HG03460 (cell line): ENCODE measurements at regions not wholly inside any gene's neighbourhood (a gene's known extent, or its start where the extent isn't known, plus 50 kb on each side); places are given as distances from the start of the nearest gene placed in this dataset.

Source experiments
- ATAC-seq: cut with Tn5 transposase; IDR thresholded peaks from one replicate; pipeline ENCODE4 v1.9.1; 2021; ENCODE audit not compliant: unreplicated experiment

DNA sequence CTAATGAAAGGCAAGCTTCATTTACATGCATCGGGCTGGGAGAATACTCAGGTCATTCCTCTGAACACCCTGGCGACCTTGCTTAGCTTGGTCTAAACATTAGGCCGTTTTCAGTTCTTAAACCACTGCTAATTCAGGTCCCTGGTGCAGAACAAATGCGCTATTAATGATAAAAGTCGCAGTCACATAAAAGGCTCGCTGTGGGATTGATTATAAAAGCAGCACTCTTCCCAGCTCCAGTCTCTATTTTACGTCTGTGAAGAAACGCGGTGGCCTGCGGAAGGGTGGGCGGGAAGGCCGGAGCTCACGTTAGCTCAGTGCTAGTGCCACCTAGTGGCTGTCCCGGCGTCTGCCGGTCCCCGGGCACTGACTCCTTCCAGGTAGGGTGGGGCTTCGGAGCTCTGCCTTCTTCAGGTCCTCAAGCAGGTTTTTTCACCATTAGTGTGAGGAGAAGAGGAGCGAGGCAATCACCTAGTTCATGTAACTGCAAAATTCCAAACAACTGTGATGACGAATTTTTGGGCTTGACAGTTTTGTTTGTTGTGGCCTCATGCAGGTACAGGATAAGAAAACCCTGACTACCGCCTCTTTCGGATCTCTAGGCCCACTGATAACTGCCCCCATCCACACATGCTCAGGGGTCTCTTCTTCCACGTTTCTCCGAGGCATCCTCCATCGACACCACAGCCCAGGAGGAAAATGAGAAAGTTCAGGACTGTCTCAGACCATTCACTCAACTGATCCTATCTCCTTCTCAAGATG lies 66.5 kb upstream of the CLMP start:
- ATAC-seq: peak; percentile 50

DNA sequence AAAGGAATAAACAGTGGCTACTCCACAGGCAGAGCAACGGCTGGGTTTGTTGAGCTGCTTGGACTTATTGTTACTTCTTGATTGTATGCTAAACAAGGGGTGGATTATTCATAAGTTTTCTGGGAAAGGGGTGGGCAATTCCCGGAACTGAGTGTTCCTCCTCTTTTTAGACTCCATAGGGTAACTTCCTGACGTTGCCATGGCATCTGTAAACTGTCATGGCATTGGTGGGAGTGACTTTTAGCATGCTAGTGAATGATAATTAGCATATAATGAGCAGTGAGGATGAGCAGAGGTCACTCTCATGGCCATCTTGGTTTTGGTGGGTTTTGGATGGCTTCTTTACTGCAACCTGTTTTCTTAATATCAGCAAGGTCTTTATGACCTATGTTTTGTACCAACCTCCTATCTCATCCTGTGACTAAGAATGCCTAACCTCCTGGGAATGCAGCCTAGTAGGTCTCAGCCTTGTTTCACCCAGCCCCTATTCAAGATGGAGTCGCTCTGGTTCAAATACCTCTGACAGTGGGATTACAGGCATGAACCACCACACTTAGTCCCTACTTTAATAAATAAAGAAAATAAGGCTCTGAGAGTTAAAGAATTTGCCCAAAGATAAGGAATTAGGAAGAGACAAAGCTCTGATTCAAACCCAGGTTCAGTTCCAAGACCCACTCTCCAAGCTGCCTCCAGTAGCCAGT lies 65.6 kb upstream of the CLMP start:
- ATAC-seq: no peak

DNA sequence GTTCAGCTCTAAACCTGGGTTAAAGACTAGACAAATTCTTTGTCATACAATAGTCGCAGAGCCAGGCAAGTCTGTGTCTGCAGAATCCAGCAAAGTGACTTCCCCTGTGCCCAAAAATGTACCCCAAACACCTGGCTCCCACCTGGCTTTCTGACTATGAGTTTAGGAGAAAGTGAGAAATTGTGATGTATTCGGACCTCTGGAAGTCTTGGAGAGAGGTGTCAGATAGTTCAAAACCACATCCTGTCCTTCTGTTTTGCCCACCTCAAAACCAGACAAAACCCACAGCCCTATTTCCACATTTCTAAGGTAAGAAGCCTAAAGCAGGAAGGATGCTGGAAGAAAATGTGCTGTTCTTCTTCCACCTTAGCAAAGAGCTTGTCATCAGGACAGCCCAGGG lies 63.8 kb upstream of the CLMP start:
- no peak for ATAC-seq

DNA sequence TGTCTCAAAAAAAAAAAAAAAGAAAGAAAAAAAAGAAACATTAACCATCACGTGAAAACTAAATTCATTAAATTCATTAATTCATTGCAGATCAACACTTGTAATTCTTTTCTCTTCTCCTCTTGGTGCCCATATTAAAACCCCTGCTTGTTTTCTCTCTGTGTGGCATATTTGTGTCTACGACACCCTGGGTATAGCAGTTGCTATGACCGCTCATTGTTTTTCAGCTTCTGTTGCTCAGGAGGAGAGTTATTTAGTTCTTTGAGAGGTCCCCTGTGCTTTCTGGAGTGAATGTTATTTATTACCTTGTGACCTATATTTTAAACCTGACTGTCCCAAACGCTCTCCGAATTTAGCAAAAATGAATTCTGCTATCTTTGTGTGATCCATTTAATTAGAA lies 62.3 kb upstream of the CLMP start:
- no peak for ATAC-seq

DNA sequence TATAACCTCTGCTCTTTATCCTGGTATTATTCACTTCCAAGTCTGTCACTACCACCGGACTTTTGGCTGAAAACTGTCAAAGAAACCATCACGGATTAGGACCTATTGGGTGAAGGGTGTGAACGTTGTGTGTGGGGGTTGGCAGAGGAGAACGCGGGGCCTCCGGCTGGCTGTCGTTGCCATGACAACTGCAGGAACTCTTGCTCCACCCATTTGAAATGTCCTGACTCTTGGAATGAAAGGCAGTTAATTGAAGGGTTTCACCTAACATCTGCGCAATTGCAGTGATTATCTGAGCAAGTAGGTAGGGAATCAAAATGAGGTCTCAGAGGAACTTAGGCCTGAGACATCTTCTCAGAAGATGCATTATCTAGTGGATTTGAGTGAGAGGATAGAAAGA lies 60.9 kb upstream of the CLMP start:
- ATAC-seq: no peak

DNA sequence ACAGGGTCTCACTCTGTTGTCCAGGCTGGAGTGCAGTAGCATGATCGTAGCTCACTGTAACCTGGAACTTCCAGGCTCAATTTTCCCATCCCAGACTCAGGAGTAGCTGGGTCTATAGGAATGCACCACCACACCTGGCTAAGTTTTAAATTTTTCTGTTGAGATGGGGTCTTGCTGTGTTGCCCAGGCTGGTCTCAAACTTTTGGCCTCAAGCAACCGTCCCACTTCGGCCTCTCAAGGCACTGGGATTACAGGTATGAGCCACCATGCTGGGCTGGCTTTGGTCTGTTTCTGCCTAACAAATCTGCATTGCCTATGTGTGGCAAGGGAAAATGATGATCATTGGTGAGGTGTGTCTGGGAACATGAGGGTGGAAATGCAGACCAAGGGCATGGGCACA lies 59.3 kb upstream of the CLMP start:
- no peak for ATAC-seq

DNA sequence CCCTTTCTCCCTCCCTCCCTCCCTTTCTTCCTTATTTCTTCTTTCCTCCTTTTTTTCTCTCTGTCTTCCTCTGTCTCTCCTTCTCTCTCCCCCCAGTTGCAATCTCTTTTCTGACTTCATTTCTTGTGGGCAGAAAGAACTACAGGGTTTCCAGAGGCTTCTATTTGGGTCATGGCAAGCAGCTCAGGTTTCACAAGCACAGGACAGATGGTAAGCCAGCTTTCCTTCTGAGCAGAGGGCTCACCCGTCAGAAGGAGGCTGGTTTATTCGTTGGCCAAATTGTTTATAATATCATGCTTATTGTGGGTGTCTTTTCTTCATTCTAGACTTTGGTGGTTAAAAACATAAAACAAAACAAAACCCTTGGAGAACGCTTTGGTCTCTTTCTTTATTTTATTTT lies 58.9 kb upstream of the CLMP start:
- no peak for ATAC-seq

DNA sequence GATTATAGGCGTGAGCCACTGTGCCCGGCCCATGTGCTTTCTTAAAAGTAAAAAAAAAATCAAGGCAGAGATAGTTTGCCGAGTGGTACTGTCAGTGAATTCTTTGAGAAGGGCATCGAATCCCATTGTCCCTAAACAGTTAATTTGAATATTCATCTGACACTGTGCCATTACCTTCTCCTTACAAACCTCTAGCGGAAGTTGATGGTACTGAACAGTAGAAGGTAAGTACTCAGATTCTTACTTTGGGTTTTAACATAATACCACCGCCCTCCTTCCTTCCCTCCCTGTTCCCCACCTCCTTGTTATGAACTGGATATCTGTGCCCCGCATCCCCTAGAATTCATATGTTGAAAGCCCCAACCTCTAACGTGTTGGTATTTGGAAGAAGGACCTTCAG lies 58.2 kb upstream of the CLMP start:
- no peak for ATAC-seq

DNA sequence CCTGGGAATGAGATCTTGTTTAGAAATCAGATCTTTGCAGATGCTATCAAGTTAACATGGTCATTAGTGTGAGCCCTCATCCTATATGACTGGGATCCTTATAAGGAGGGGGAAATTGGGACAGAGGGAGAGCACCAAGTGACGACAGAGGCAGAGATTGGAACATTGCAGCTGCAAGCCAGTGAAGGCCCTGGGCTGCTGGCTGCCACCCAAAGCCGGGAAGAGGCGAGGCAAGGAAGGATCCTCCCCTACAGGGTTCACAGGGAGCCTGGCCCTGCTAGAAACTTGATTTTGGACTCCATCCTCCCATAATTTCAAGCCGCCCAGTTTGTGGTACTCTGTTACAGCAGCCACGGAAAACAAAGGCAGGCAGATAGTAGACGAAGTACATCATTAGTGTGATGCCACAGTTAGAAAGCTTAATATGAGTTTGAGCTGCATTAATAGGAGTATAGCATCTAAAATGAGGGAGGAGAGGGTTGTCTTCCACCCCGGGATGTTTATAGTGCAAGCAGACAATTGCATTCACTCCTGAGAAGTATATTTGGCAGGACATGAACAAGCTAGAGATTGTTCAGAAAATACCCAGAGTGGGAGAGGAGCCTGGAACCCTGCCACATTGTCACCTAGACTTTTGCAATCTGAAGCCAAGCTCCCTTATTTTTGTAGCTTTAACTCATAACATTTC lies 56.8 kb upstream of the CLMP start:
- no peak for ATAC-seq

DNA sequence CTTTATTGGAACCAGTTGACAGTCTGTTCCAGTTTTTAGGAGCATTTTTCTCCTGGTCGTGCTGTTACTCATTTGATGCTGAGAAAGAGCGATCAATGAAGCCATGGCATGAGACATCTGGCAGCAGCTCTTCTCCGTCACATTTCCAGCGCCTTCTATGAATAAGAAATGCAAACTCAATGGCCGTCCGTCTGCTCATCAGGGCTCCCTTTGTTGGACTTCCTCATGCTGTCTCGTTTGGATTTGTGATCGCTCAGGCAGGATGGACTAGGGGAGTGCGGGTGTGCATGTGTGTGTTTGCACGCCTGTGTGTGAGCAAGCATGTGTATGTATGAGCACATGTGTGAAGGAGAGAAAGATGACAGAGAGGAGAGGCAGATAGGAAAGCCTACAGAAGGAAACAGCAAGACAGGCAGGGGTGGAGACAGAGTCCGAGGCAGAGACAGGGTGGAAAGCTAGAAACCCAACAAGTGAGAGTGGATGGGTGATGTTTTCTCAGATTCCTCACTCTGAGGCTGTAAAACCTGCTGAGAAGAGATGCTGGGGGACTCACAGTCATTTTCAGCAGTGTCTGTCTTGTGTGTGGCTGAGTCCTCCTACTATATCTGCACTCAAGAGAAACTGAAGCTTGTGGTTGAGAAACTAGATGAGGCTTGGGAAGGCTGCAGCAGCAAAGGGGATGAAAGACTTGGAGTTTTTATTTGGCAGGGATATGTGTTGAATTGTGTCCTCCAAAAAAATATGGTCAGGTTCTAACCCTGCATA lies 56.0 kb upstream of the CLMP start:
- no peak for ATAC-seq

DNA sequence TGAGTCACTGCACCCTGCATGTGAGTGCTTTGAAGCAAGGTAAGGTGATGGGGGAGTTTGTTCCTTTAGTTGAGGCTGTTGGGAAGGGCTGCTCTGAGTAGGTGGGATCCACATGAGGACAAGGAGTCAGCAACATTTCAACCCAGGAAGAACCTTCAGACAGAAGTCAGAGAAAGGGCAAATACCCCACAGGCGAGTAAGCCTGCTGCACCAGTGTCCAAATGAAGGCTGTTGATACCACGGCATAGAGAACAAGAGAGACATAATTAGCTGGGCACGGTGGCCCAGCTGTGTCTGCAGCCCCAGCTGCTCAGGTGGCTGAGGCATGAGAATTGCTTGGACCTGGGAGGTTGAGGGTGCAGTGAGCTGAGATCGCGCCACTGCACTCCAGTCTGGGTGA lies 54.3 kb upstream of the CLMP start:
- ATAC-seq: no peak

DNA sequence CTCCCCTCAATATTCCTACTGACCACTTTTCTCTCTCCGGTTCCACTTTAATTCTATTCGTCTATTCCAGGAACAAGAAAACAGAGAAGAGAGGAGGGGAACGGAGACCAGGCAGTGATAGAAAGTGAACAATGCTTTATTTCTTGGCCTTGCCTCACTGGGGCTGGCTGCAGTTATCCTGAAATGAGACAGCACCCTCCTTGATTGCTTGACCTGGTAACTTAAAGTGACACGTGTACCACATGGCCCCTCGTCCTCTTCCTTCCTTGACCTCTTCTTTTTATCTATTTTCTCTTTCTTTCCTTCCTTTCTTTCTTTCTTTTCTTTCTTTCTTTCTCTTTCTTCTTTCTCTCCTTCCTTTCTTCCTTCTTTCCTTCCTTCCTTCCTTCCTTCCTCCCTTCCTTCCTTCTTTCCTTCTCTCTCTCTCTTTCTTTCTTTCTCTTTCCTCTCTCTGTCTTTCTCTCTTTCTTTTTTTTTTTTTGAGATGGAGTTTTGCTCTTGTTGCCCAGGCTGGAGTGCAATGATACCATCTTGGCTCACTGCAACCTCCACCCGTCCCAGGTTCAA lies 52.8 kb upstream of the CLMP start:
- ATAC-seq: no peak

DNA sequence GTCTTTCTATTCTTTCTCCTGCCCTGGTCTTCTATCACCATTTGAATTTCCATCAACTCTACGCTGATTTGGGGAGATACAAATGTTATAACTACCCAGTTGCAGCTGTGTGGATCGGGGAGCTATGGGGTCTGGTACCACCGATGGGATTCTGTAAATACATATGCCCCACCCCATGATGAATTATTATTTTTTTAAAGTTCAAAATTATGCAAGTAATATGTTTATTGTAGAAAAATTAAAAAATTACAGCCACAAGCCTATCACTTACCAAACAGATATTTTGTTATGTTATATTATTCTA lies 52.4 kb upstream of the CLMP start:
- ATAC-seq: no peak

DNA sequence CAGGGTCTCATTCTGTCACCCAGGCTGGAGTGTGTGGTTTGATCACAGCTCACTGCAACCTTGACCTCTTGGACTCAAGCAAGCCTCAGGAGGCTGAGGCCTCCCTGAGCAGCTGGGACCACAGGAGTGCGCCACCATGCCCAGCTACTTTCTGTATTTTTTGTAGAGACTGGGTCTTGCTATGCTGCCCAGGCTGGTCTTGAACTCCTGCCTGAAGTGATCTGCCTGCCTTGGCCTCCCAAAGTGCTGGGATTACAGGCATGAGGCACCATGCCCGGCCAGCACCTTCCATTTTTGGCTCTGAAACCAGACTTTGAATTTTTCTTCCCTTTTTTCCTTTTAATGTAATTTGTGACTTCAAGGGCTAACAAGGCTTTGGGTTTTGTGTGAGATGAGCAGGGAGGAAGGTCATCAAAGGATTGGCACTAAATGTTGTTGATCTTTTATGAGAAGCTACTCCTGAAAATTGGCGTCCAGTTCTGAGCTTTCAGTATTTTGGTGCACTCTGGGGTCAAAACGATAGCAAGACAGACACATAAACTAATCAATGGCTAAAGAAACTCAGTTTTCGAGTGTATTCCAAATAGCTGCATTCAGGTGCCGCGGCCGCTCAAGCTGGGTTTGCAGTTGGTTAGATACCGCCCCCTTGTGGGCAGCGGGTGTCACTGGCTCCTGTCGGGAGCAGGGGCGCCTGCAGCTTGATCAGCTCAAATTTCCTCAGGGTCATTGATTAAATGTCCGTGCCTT lies 51.9 kb upstream of the CLMP start:
- ATAC-seq: peak; percentile 76

DNA sequence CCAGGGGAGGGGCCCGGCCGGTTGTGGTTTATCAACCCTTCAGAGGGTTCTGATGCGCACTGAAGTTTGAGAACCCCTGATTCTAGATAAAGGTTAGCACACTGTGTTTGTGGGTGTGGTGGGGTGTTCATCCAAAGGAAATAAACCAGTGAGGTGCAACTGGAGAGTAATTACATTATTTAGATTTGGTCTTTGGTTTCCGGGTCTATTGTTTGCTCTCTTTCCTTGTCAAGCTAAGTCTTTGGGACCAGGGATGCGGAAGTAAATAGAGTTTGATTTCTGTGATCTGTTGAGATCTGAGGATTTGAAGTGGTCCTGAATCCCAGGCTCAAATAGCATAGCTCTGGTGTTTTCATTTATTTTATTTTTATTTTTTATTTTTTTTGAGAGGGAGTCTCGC lies 50.5 kb upstream of the CLMP start:
- ATAC-seq: no peak
